Activated CD4-positive, alpha-beta memory T cell treated with anti-CD3 and anti-CD28 coated beads for 36 hours (primary cell): ENCODE measurements at regions not wholly inside any gene's neighbourhood (a gene's known extent, or its start where the extent isn't known, plus 50 kb on each side); places are given as distances from the start of the nearest gene placed in this dataset.

Experiments used
- CTCF ChIA-PET: fragments of 350-600 bp; sonication (Branson Sonifier 250); formaldehyde crosslinking; loops from one replicate; lab custom pipeline; 2021; ENCODE audit warnings: antibody characterized with exemption, inconsistent platforms; lab: Charles Lee
- POLR2A ChIA-PET: fragments of 350-600 bp; sonication (Branson Sonifier 250); formaldehyde crosslinking; loops from one replicate; lab custom pipeline; 2021; ENCODE audit warnings: antibody characterized with exemption; lab: Charles Lee
- DNase-seq: peaks from one replicate; pipeline ENCODE4 v3.0.0-alpha.2; 2020
- H3K27ac Mint-ChIP-seq: one replicate; pipeline ENCODE4 v1.8.0; 2021; ENCODE audit warnings: mixed read lengths
- H3K27me3 Mint-ChIP-seq: one replicate; pipeline ENCODE4 v1.8.0; 2021; ENCODE audit warnings: mixed read lengths
- H3K36me3 Mint-ChIP-seq: one replicate; pipeline ENCODE4 v1.8.0; 2021; ENCODE audit warnings: mixed read lengths
- H3K4me1 Mint-ChIP-seq: one replicate; pipeline ENCODE4 v1.8.0; 2021; ENCODE audit warnings: low read depth, mixed read lengths
- H3K4me3 Mint-ChIP-seq: one replicate; pipeline ENCODE4 v1.8.0; 2021; ENCODE audit warnings: mild to moderate bottlenecking, mixed read lengths
- H3K9me3 Mint-ChIP-seq: one replicate; pipeline ENCODE4 v1.8.0; 2021; ENCODE audit warnings: mixed read lengths
- intact Hi-C: fragments of 100-400 bp; cut with micrococcal nuclease; formaldehyde crosslinking; loops from one replicate; pipeline ENCODE4 v1.15.1; 2023

DNA sequence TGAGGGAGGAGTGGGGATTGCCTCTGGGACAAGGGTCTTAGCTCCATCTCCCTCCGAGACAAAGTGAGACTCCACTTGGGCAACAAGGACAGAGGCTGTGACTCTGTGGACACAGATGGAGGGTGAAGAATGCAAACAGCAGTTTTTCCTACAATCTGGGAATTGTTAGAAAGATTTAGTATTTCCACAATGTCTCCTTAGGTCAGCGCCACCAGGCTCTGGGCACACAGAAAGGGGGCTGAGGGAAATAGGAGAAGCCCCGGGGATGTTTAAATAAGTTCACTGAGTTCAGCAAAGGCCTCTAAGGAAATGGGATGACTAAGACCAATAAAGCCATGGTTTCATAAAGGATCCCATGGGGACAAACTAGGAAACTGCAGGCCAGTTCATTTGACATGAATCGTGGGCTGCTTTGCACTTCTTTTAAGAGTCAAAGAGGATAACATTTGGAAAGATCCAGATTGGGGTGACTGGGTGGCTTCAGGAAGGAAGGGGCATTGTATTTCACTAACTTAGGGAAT, 219.8 kb upstream of the GLI3 start:
- no peaks in the 10 kb centered on the region for H3K9me3 Mint-ChIP-seq
- CTCF ChIA-PET = no interaction called here
- DNase-seq = no peak

DNA sequence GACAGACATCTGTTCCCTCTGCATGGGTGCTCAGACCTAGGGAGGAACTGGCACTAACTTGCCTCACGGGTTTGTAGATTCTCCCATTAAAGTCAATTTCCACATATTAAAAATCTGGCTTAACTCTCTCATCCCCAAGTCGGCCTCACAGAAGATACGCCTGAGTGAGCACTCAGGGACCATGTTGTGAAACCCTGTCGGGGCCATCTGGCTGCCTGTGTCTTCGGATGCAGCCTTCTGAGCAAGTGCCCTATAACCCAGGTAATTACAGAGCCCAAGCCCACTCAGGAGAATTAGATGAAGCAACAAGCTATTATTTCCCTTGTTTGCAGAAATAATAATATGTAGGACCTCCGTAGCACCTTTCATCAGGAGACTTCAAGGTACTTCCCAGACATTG, 219.3 kb upstream of the GLI3 start:
- no peak overlapping the region for H3K4me3 Mint-ChIP-seq
- no peaks in the 10 kb centered on the region for H3K36me3 Mint-ChIP-seq
- no peaks in the 10 kb centered on the region for H3K9me3 Mint-ChIP-seq
- DNase-seq = no peak
- CTCF ChIA-PET = no interaction called here
- intact Hi-C loops = no loop called here
- H3K4me1 Mint-ChIP-seq = no peaks in the 10 kb centered on the region
- no peak overlapping the region for H3K27ac Mint-ChIP-seq
- no peaks in the 10 kb centered on the region for H3K27me3 Mint-ChIP-seq
- POLR2A ChIA-PET = no interaction called here

More for the DNA sequence above, 219.8 kb upstream of the GLI3 start:
- Mint-ChIP-seq H3K27ac (no peak overlapping the region), H3K36me3 (no peaks in the 10 kb centered on the region), H3K4me1 (no peaks in the 10 kb centered on the region), H3K4me3 (no peak overlapping the region), H3K27me3 (no peaks in the 10 kb centered on the region)
- POLR2A ChIA-PET = no interaction called here
- intact Hi-C loops = no loop called here

DNA sequence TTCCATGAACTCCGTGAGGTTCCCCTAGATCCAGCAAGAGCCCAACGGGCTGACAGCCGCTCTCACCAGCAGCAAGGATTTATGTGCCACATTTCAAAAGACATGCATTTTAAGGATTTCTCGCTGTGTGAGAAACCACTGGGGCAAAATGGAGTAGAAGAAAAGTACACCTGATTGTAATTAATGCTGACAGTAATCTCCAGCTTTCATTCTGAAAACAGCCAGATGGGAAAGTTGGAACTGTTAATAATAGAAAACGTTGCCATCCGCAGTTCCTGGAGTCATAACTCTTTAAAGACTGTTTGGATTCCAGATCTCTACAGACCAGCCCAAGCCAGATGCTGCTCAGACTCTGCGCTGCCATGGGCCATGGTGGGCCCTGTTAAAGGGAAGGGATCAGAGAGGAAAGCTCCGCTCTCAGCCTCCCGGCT, 216.9 kb upstream of the GLI3 start:
- no peaks in the 10 kb centered on the region for H3K9me3 Mint-ChIP-seq
- ChIA-PET POLR2A (no interaction called here), CTCF (no interaction called here)
- no peak overlapping the region for H3K4me3 Mint-ChIP-seq
- H3K27me3 Mint-ChIP-seq = no peaks in the 10 kb centered on the region
- H3K27ac Mint-ChIP-seq = no peak overlapping the region
- H3K4me1 Mint-ChIP-seq = no peaks in the 10 kb centered on the region
- intact Hi-C loops = no loop called here
- no peaks in the 10 kb centered on the region for H3K36me3 Mint-ChIP-seq
- DNase-seq = no peak

DNA sequence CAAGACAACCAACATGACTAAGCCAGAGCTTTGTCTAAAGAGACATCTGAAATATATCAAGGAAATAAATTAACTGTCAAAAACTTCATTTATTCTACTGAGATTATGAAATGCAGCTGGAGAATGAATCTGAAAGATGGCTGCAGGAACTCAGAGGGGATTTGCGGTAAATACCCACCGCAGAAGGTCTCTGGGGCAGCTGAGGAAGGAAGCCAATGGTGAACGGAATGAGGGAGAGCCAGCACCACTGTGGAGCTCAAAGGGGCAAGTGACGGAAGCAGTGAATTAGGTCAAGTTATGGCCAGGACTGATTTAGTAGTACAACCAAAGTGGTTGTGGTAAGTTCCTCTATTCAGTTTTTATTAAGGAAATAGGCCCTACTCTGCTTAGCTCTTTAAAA, 215.3 kb upstream of the GLI3 start:
- Mint-ChIP-seq H3K27ac (no peak overlapping the region), H3K27me3 (no peaks in the 10 kb centered on the region), H3K36me3 (no peaks in the 10 kb centered on the region), H3K4me1 (no peaks in the 10 kb centered on the region), H3K4me3 (no peak overlapping the region), H3K9me3 (no peaks in the 10 kb centered on the region)
- intact Hi-C loops = no loop called here
- POLR2A ChIA-PET = no interaction called here
- CTCF ChIA-PET = no interaction called here
- no peak for DNase-seq

DNA sequence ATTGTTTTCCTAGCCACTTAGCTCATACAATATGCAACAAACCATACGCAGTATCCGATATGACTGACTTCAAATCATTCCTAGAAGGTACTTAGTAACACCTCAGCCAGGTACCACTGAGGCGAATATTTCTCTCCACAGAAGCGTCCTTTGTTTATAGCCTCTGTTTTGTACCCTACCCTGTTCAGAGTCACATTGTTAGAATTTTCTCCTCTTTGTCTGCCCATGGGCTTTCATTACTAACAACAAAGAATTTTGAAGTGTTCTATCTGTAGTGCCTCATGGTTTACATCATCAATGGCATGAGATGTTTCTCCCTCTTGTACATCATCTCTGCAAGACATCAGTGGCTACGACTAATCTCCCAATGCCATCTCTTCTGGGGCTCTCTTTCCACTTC, 212.4 kb upstream of the GLI3 start:
- CTCF ChIA-PET = interaction anchor here (0.6 kb wide), 1 partner anchor 622 kb away, joined by 3 read pairs; no protein-coding TSS in a partner anchor
- no peak overlapping the region for H3K27ac Mint-ChIP-seq
- POLR2A ChIA-PET = no interaction called here
- H3K9me3 Mint-ChIP-seq = no peaks in the 10 kb centered on the region
- no peak for DNase-seq
- no peaks in the 10 kb centered on the region for H3K36me3 Mint-ChIP-seq
- no peaks in the 10 kb centered on the region for H3K27me3 Mint-ChIP-seq
- H3K4me1 Mint-ChIP-seq = no peaks in the 10 kb centered on the region
- H3K4me3 Mint-ChIP-seq = no peak overlapping the region
- intact Hi-C loops = no loop called here

DNA sequence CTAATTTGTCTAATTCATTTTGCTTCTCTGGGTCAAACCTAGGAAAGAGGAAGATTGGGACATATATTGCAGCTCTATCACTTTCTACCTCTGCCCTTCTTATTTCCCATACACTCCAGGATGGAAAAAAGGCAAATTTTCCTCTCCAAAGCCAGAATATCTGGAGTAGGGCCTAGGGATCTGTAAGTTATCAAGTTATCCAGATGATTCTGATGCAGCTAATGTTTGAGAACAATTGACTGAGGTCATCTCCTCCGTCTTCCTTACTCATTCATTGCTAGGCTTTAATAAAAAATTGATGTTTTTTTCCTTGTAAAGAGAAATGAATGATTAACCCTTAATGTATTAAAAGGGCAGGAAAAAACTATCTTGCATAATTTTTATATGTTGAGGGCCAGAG, 211.9 kb upstream of the GLI3 start:
- CTCF ChIA-PET = interaction anchor here (0.6 kb wide), 1 partner anchor 622 kb away, joined by 3 read pairs; no protein-coding TSS in a partner anchor
- Mint-ChIP-seq H3K4me3 (no peak overlapping the region), H3K27me3 (no peaks in the 10 kb centered on the region), H3K4me1 (no peaks in the 10 kb centered on the region), H3K36me3 (no peaks in the 10 kb centered on the region), H3K27ac (no peak overlapping the region), H3K9me3 (peaks cover 2% of the 10 kb centered on the region)
- intact Hi-C loops = no loop called here
- POLR2A ChIA-PET = no interaction called here
- no peak for DNase-seq

DNA sequence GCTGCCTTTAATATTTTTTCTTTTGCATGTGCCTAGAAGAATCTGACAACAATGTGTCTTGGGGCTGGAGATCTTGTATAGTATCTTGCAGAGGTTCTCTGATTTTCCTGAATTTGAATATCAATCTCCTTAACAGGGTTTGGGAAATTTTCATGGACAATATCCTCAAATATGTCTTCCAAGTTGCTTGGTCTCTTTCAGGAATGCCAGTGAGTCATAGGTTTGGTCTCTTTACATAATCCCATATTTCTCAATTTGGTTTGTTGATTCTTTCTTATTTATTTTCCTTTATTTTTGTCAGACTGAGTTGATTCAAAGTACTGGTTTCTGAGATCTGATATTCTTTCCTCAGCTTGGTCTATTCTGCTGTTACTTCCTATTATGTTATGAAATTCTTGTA, 208.7 kb upstream of the GLI3 start:
- no peaks in the 10 kb centered on the region for H3K36me3 Mint-ChIP-seq
- intact Hi-C loops = no loop called here
- H3K27ac Mint-ChIP-seq = no peak overlapping the region
- ChIA-PET CTCF (no interaction called here), POLR2A (no interaction called here)
- no peak overlapping the region for H3K4me3 Mint-ChIP-seq
- no peaks in the 10 kb centered on the region for H3K27me3 Mint-ChIP-seq
- H3K4me1 Mint-ChIP-seq = no peaks in the 10 kb centered on the region
- peaks cover 13% of the 10 kb centered on the region for H3K9me3 Mint-ChIP-seq
- no peak for DNase-seq

DNA sequence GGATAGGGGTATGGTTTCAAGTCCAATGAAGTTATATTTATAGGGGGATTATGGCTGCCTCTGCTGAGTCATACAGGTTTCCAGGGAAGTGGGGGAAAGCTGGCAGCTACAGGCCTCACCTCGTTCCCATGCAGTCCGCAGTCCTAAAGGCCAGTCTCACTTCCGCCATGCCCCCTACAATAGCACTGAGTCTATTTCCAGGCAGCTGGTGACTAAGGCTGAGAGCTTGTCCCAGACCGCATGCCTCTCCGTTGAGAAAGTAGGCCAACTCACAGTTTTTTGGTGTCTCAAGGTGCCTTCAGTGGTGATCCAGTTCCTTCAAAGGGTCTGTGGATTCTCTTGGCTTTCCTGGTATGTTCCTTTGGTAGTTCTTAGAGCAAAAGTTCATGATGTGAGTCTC, 203.9 kb upstream of the GLI3 start:
- H3K36me3 Mint-ChIP-seq = no peaks in the 10 kb centered on the region
- ChIA-PET POLR2A (no interaction called here), CTCF (no interaction called here)
- peaks cover 37% of the 10 kb centered on the region for H3K9me3 Mint-ChIP-seq
- H3K27ac Mint-ChIP-seq = no peak overlapping the region
- no peaks in the 10 kb centered on the region for H3K27me3 Mint-ChIP-seq
- no peaks in the 10 kb centered on the region for H3K4me1 Mint-ChIP-seq
- intact Hi-C loops = no loop called here
- no peak overlapping the region for H3K4me3 Mint-ChIP-seq
- DNase-seq = no peak

DNA sequence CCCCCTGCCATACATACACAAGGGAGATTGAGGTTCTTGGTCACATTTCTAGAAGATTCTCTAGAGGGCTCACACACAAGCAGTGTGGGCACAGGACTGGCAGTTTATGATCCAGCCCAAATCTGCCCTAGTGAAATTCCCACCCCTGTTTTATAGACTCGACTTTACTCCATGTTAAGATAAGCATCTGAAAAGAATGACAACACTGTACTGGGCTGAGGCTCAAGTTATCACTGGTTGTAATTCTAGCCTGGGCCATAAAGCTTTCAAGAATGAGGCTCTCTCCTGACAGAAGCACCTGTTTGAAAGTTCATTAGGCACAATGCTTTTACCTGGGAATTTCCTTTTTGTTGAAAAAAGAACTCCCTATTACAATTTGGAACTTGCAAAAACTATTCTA, 195.6 kb upstream of the GLI3 start:
- POLR2A ChIA-PET = no interaction called here
- no peak overlapping the region for H3K4me3 Mint-ChIP-seq
- H3K9me3 Mint-ChIP-seq = peaks cover 10% of the 10 kb centered on the region
- no peaks in the 10 kb centered on the region for H3K36me3 Mint-ChIP-seq
- H3K27me3 Mint-ChIP-seq = no peaks in the 10 kb centered on the region
- intact Hi-C loops = no loop called here
- DNase-seq = no peak
- H3K27ac Mint-ChIP-seq = no peak overlapping the region
- H3K4me1 Mint-ChIP-seq = no peaks in the 10 kb centered on the region
- CTCF ChIA-PET = no interaction called here

DNA sequence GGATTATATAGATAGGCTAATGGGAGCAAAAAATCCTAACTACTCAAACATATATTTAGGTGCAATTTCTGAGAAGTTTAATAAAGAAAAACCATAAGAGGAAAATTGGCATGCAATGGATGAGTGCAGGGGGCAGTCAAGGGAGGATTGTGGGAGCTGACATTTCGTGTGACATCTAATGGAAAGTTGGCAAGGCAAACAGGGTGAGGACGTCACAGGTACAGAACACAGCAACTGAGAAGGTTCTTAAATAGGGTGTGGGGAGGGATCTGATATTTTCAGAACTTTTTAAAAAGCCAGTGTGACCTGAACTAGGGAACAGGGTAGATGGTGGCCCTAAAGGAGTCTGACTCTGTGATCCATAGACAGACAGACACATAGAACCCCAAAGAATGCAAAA, 194.9 kb upstream of the GLI3 start:
- no peaks in the 10 kb centered on the region for H3K36me3 Mint-ChIP-seq
- no peak for DNase-seq
- ChIA-PET POLR2A (no interaction called here), CTCF (no interaction called here)
- no peaks in the 10 kb centered on the region for H3K27me3 Mint-ChIP-seq
- intact Hi-C loops = no loop called here
- no peaks in the 10 kb centered on the region for H3K4me1 Mint-ChIP-seq
- no peak overlapping the region for H3K4me3 Mint-ChIP-seq
- H3K27ac Mint-ChIP-seq = no peak overlapping the region
- peaks cover 6% of the 10 kb centered on the region for H3K9me3 Mint-ChIP-seq

DNA sequence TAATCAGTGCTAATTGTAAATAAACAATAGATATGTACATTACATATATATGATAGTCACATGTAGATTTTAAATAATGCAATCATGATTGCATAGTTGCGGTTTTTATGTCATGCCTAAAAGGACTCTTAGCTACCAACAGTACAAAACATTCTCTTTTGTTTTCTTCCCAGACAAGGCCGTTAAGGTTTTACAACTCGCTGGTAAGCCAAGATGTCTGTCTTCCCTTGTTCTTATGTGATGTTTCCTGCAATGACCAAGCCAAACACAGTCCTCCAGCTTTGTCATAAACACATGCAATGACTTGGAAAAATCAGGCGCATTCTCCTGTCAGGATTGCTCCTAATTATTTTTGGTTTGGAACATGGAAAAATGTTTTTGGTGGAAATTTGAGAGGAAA, 192.3 kb upstream of the GLI3 start:
- Mint-ChIP-seq H3K27ac (no peak overlapping the region), H3K4me3 (no peak overlapping the region), H3K36me3 (no peaks in the 10 kb centered on the region), H3K27me3 (no peaks in the 10 kb centered on the region), H3K9me3 (no peaks in the 10 kb centered on the region), H3K4me1 (no peaks in the 10 kb centered on the region)
- ChIA-PET CTCF (no interaction called here), POLR2A (no interaction called here)
- no peak for DNase-seq
- intact Hi-C loops = no loop called here

DNA sequence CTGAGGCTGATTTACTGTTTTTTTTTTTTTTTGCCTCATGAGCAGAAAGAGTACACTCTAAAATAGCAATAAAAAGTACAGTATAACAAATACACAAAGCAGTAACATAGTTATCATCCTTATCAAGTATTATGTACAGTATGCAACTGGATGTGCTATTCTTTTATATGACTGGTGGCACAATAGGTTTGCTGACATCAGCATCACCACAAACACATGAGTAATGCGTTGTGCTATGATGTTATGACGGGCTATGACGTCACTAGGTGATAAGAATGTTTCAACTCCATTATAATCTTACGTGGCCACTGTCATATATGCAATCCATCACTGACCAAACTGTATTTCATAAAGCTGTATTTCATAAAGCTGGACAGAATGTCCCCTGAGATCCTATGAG, 189.2 kb upstream of the GLI3 start:
- CTCF ChIA-PET = no interaction called here
- intact Hi-C loops = no loop called here
- H3K27me3 Mint-ChIP-seq = no peaks in the 10 kb centered on the region
- no peak overlapping the region for H3K27ac Mint-ChIP-seq
- no peak overlapping the region for H3K4me3 Mint-ChIP-seq
- H3K36me3 Mint-ChIP-seq = no peaks in the 10 kb centered on the region
- DNase-seq = no peak
- no peaks in the 10 kb centered on the region for H3K9me3 Mint-ChIP-seq
- POLR2A ChIA-PET = no interaction called here
- H3K4me1 Mint-ChIP-seq = no peaks in the 10 kb centered on the region

DNA sequence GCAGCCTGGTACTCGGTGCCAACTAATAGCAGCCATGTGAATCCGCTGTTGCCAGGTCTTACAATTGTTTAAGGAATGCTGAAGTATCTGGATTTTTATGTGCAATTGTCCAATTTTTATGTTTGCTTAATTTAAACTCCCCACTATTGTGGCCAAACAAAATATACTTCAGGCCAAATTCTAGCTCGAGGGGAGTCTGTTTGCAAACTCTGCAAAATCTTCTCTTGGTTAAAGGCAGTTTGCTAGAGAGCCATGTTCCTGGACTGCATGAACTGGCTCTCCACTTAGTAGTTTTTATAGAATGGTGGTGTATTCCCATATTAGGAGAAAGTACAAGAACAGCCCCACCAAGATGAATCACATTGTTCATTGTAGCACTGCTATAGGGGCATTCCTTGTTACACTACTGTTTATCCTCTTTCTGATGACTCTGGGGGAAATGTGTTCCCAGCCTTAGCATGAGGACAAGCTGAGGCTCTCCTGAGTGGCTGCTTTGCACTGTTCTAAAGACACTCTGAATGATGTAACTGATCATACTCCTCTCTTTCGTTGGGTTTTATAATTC, 178.0 kb upstream of the GLI3 start:
- Mint-ChIP-seq H3K4me3 (no peak overlapping the region), H3K4me1 (no peaks in the 10 kb centered on the region), H3K27ac (no peak overlapping the region), H3K9me3 (no peaks in the 10 kb centered on the region), H3K27me3 (no peaks in the 10 kb centered on the region), H3K36me3 (no peaks in the 10 kb centered on the region)
- intact Hi-C loops = no loop called here
- POLR2A ChIA-PET = no interaction called here
- CTCF ChIA-PET = no interaction called here
- no peak for DNase-seq
